ENCODE measurements at regions not wholly inside any gene's neighbourhood (a gene's known extent, or its start where the extent isn't known, plus 50 kb on each side); places are given as distances from the start of the nearest gene placed in this dataset.

- TF ChIP-seq NPAS2 (CRISPR knock-in tag; IDR thresholded peaks at IDR 0.05; ENCODE audit: borderline replicate concordance): no peak
- TF ChIP-seq RCOR1 (IDR thresholded peaks at IDR 0.05; ENCODE audit: low read depth, low read length): no peak
- no peak for TF ChIP-seq RFX5 (IDR thresholded peaks at IDR 0.05)
- TF ChIP-seq, protein P1, sequence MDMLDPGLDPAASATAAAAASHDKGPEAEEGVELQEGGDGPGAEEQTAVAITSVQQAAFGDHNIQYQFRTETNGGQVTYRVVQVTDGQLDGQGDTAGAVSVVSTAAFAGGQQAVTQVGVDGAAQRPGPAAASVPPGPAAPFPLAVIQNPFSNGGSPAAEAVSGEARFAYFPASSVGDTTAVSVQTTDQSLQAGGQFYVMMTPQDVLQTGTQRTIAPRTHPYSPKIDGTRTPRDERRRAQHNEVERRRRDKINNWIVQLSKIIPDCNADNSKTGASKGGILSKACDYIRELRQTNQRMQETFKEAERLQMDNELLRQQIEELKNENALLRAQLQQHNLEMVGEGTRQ (IDR thresholded peaks at IDR 0.05): no peak
- TF ChIP-seq POLR2A (IDR thresholded peaks at IDR 0.05; ENCODE audit: low read length): no peak
- TF ChIP-seq EP300 (IDR thresholded peaks at IDR 0.05): no peak
Measured at GRCh38 chr4:28760003-28760402, 1899.4 kb downstream of the STIM2 start.
